ENCODE measurements at regions not wholly inside any gene's neighbourhood (a gene's known extent, or its start where the extent isn't known, plus 50 kb on each side); places are given as distances from the start of the nearest gene placed in this dataset.

DNA sequence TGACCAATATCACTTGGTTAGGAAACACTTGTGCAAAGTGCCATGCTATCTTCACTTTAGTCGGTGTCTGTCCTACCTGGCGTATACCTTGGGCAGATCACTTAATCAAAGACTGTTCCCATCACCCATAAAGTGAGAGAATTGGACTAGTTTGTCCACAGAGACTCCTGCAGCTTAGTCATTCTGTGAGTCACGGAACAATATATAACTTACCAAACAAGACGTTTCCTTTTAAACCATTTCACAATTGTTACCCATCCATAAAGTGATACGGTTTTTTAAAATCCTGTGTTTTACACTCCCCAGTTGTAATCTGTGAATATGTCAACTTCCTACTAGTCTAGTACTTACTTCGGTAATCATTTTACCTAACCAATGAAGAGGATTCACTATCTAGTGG is 499.3 kb upstream of the SMIM21 start:
- TF ChIP-seq CTCF (conservative IDR thresholded peaks at IDR 0.05; ENCODE audit: low read length) (no peak), EZH2phosphoT487 (IDR thresholded peaks at IDR 0.05; ENCODE audit: borderline replicate concordance, low read depth, low read length) (no peak)
